Loucy (cell line): ENCODE measurements at regions not wholly inside any gene's neighbourhood (a gene's known extent, or its start where the extent isn't known, plus 50 kb on each side); places are given as distances from the start of the nearest gene placed in this dataset.

Experiments used
- EZH2phosphoT487 ChIP-seq: fragments of 200-600 bp; IDR thresholded peaks from 2 replicates; pipeline ENCODE4 v1.6.1; 2018; ENCODE audit warnings: antibody characterized with exemption, mild to moderate bottlenecking, moderate library complexity, borderline replicate concordance
- TF ChIP-seq, protein P1 (sequence below): fragments of 200-600 bp; sonication (generic); conservative IDR thresholded peaks from 2 replicates; pipeline ENCODE4 v1.5.1; 2014; ENCODE audit warnings: mild to moderate bottlenecking, antibody characterized with exemption, low read length

DNA sequence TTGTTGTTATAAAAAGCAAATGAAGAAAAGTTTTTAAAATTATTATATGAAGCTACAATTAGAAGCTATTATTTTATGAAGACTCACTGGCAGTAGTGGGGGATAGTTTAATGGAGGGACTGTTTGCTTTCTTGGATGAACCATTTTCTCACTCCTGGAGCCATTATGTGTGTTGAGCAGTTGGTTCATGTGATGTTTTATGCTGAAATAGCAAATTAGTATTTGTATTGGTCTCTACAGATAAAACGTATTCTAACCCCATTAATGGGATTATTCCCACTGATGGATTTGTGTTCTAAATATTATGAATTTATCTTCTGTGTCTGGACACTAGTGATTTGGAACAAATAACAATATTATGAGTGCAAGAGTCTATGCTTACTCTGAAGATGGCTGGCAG, 507.5 kb upstream of the FSHR start:
- TF ChIP-seq, protein P1, sequence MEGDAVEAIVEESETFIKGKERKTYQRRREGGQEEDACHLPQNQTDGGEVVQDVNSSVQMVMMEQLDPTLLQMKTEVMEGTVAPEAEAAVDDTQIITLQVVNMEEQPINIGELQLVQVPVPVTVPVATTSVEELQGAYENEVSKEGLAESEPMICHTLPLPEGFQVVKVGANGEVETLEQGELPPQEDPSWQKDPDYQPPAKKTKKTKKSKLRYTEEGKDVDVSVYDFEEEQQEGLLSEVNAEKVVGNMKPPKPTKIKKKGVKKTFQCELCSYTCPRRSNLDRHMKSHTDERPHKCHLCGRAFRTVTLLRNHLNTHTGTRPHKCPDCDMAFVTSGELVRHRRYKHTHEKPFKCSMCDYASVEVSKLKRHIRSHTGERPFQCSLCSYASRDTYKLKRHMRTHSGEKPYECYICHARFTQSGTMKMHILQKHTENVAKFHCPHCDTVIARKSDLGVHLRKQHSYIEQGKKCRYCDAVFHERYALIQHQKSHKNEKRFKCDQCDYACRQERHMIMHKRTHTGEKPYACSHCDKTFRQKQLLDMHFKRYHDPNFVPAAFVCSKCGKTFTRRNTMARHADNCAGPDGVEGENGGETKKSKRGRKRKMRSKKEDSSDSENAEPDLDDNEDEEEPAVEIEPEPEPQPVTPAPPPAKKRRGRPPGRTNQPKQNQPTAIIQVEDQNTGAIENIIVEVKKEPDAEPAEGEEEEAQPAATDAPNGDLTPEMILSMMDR, result no peak
- TF ChIP-seq EZH2phosphoT487, result no peak
